Right lobe of liver (tissue), 4 donors: ENCODE measurements at regions not wholly inside any gene's neighbourhood (a gene's known extent, or its start where the extent isn't known, plus 50 kb on each side); places are given as distances from the start of the nearest gene placed in this dataset.

Source experiments
- CTCF ChIP-seq, 4 donors: fragments of 200-600 bp in 3 of 4; fragments of 450-650 bp in 1 of 4; IDR thresholded peaks; one replicate each; pipeline versions ENCODE4 v1.5.1 to v1.8.0; 2016 to 2022; ENCODE audit warnings: antibody characterized with exemption in 4 of 4, mild to moderate bottlenecking in 2 of 4
- POLR2A ChIP-seq: fragments of 450-650 bp; IDR thresholded peaks from one replicate; pipeline ENCODE4 v1.6.1; 2017; ENCODE audit warnings: antibody characterized with exemption, mild to moderate bottlenecking
- donor health status: DM: no; HTN: no; CAD: no.
- donor health status: DM: no; HTN: no; CAD: no.
- donor health status: DM: no; HTN: yes; CAD: no.

- TF ChIP-seq POLR2A: no peak
- no peak for TF ChIP-seq CTCF (IDR thresholded peaks at IDR 0.05)
Measured at GRCh38 chr20:52411611-52412010, 220.0 kb upstream of the ZFP64 start.
